NCI-H1092 treated with DMSO at 0.1 percent for 48 hours (cell line): ENCODE measurements at regions not wholly inside any gene's neighbourhood (a gene's known extent, or its start where the extent isn't known, plus 50 kb on each side); places are given as distances from the start of the nearest gene placed in this dataset.

Experiments
- DNase-seq: peaks from one replicate; lab custom pipeline; 2025; lab: John Stamatoyannopoulos, UW

DNA sequence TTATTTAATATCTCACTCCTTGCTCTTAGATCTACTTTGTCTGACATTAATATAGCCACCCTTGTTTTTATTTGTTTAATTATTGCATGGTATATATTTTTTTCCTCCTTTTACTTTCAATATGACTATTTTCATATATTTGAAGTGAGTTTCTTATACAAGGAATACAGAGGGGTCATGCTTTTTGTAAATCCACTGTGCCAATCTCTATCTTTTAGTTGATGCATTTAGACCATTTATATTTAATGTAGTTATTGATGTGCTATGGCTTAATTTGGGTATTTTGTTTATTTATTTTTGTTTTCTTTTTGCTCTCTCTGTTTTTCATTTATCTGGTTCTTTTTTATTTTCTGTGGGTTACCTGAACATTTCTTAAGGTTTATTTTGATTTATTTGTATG is 750.6 kb downstream of the TMEM182 start:
- DNase-seq, result no peak

DNA sequence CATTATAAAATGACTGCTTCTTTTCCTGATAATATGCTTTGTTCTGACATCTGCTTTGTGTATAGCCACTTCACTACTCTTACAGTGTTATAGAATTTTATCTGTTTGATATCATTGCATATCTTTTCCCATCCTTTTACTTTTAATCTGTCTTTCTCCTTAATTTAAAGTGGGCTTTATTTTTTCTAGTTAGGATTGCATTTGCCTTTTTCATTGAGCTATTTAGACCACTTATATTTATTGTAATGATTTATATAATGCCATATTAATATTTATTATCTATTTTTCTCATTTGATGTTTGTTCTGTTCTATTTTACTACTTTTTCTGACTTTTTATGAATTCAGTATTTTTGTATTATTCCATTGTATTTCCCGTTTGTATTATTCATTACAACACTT is 758.7 kb downstream of the TMEM182 start:
- DNase-seq, result no peak

GRCh38 chr2:103525756-103526155 is 763.9 kb downstream of the TMEM182 start:
- no peak for DNase-seq

DNA sequence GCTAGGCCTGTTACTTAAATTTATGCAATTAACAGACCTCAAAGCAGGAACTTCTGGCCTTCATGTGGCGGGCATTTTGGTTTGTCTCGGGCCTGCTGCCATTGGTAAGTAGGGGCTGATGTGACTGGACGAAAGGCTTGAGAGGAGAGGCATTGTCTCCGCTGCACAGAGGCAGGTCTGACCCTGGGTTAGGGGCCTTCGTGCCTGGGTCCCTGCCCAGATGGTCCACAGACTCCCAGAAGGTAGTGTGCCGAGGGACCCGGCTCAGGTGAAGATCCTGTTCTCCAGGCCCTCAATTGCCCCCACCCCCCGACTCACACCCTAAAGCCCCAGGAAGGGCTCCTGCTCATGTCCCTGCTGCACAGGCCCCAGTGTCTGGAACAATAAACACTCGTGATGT is 764.9 kb downstream of the TMEM182 start:
- DNase-seq, result no peak

GRCh38 chr2:103527278-103527677 is 765.4 kb downstream of the TMEM182 start:
- DNase-seq, result no peak

DNA sequence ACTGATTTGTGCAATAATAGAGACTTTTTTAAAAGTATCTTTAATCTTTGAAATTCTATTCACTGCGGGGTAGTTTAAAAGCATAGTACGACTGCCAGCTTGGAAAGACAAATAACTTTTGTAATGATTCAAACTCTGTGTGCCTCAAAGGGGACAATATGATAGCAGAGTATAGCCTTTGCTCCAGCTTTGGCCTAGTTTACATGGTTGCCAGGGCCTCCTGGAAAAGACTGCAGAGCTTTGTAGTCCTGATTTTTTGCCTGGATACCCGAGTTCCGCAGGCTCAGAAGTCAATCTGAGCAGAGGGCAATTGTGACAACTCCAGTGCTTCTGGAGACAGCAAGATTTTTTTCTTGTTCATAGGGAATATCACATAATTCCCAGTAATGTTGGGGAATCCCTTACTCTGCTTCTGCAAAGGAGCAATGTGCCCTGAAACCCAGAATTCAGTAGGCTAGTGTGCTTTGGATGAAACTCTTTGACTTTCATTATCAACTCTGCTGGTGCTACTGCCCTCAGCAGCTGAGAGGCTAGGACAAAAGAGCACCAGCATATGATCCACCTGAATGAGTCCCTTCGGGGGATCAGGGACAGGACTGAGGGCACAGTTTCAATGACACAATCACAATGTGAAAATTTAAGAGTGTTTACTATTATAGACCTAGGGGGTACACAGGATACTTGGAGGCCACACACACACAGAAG is 768.1 kb downstream of the TMEM182 start:
- DNase-seq, result no peak

DNA sequence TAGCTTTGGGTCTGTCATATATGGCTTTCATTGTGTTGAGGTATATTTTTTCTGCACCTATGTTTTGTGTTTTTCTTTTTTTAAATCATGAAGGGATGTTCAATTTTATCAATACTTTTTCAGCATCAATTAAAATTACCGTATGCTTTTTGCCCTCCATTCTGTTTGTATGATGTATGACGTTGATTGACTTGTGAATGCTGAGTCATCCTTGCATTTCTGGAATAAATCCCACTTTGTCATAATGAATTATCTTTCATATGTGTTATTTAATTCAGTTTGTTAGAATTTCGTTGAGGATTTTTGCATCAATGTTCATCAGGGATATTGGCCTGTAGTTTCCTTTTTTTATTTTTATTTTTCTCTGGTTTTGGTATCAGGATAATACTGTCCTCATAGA is 790.9 kb downstream of the TMEM182 start:
- DNase-seq, result no peak

- DNase-seq, result no peak
Observed at GRCh38 chr2:103594823-103595222, 833.0 kb downstream of the TMEM182 start.

DNA sequence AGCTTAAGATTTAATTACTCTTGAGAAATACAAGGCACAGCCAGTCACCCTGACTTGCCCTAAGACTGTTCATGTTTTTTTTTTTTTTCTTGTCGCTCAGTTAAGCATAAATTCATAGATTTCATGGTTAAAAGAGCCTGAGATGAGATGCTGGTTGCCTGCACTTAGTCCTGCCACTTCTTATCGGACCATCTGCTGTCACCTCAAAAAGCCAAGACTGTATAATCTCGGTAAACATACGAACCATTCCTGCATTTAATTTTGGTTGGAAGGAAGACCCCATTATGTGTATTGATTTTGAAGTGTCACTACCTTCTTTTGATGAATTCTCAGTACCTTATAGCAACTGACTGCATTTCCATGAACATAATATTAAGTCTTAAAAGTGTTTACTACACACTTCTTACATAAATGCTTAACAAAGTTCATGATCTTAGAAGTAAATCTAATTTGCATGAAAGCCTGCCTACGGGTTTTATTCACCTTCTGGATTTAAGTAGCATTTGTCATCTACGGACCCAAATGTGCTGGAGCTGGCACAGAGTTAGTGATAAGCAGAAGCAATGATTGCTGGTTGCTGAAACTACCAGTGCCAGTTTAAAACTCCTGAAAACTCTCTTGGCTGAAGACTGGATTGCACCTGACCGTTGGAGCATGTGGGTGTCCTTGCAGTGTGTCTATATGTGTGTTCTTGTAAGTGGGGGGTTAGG is 843.4 kb downstream of the TMEM182 start:
- DNase-seq, result no peak

- DNase-seq, result no peak
Observed at GRCh38 chr2:103615611-103616105, 853.8 kb downstream of the TMEM182 start.

GRCh38 chr2:103616891-103617290 is 855.1 kb downstream of the TMEM182 start:
- DNase-seq, result no peak

GRCh38 chr2:103618112-103618511 is 856.3 kb downstream of the TMEM182 start:
- no peak for DNase-seq

DNA sequence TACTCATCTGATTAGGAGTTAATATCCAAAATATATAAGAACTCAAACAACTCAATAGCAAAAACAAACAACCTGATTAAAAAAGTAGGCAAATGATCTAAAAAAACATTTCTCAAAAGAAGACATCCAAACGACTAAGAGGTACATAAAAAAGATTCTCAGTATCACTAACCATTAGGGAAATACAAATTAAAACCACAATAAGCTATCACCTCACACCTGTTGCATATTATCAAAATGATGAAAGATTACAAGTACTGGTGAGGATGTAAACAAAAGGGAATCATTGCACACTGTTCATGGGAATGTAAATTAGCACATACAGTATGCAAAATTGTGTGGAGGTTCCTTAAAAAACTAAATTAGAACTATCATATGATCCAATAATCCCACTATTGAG is 865.5 kb downstream of the TMEM182 start:
- no peak for DNase-seq

GRCh38 chr2:103638978-103639377 is 877.1 kb downstream of the TMEM182 start:
- no peak for DNase-seq

GRCh38 chr2:103656558-103656957 is 894.7 kb downstream of the TMEM182 start:
- no peak for DNase-seq

GRCh38 chr2:103660519-103660918 is 898.7 kb downstream of the TMEM182 start:
- no peak for DNase-seq

DNA sequence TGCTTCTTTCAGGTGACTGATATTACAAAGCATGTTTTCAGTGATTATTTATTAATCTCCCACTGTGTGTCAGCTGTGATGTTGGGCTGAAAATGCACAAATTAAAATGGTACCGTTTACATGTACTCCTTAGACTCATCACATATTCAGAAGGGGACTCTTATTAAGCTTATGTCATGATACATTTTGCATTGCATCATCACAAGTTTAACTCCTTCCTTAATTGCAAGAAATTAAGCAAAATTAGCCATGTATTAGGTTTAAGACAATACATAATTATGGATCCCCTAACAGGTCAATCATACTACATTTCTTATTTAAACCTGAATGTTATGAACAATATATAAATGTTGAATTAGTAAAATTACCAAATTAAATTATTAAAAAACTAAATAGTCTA is 899.1 kb downstream of the TMEM182 start:
- DNase-seq, result no peak

DNA sequence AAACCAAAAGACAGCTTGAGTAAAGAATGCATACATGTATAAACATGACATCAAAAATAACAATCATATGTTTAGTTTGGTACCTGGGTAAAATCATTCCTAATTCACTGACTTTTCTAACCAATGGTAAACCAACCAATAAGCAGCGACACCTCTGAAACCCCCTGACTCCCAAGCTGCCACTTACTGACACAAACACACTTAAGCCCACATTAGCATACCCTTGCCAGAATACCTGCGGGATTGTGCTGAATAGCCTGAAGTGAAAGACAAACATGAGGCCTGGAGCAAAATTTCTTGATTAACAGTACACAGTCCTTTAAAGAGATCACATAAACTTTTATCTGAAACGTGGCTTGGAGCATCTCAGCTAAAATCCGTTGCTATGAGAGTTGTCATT is 902.9 kb downstream of the TMEM182 start:
- no peak for DNase-seq

DNA sequence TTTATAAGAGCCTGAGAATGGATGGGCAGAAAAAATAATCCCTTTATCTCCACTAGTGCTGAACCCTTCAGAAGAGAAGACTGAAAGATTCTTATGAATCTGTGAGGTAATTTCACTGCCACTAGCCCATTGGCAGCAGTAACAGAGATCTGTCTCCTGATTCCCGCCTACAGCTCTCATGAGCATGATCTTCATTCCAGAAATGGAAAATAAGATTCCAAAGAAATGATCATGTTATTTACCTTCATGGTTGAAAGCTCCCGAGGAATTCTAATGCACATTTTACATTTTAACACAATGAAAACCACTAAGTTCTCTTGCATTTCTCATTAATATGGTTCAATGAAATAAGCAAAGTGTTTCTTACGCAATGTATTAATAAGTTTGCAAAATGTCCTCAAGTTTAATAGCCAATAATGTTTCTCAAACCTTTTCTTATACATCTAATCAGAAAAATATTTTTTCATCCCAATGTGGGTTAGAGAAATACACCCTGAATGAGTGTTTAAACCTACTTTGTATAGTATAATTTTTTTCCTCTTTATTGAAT is 905.6 kb downstream of the TMEM182 start:
- DNase-seq, result no peak

- no peak for DNase-seq
Observed at GRCh38 chr2:103669531-103669930, 907.7 kb downstream of the TMEM182 start.
